ENCODE measurements at regions not wholly inside any gene's neighbourhood (a gene's known extent, or its start where the extent isn't known, plus 50 kb on each side); places are given as distances from the start of the nearest gene placed in this dataset.

GRCh38 chr6:130593200-130593599 is 227.4 kb downstream of the TMEM200A start:
- TF ChIP-seq CTCF (conservative IDR thresholded peaks at IDR 0.05) (no peak), ZFX (IDR thresholded peaks at IDR 0.05) (no peak)

Data from C4-2B (cell line).